Glomerular endothelial cell (primary cell): ENCODE measurements at regions not wholly inside any gene's neighbourhood (a gene's known extent, or its start where the extent isn't known, plus 50 kb on each side); places are given as distances from the start of the nearest gene placed in this dataset.

ENCODE experiments used
- DNase-seq: peaks from one replicate; pipeline ENCODE4 v3.0.0-alpha.2; 2011; ENCODE audit warnings: low read depth, low spot score; ENCODE audit errors: extremely low read depth

GRCh38 chr11:115005663-115006062 is 327.3 kb downstream of the NXPE2 start:
- DNase-seq: no peak

- DNase-seq: no peak
Observed at GRCh38 chr11:115007851-115008250, 329.5 kb downstream of the NXPE2 start.

GRCh38 chr11:115008799-115009198 is 330.5 kb downstream of the NXPE2 start:
- DNase-seq: no peak

GRCh38 chr11:115017529-115017928 is 339.2 kb downstream of the NXPE2 start:
- no peak for DNase-seq

GRCh38 chr11:115030166-115030565 is 351.8 kb downstream of the NXPE2 start:
- DNase-seq: no peak

- DNase-seq: no peak
Observed at GRCh38 chr11:115036406-115037180, 358.3 kb downstream of the NXPE2 start.

- DNase-seq: no peak
Observed at GRCh38 chr11:115042002-115042401, 363.7 kb downstream of the NXPE2 start.

- no peak for DNase-seq
Observed at GRCh38 chr11:115047631-115048030, 369.3 kb downstream of the NXPE2 start.

GRCh38 chr11:115049796-115050195 is 371.5 kb downstream of the NXPE2 start:
- DNase-seq: no peak

GRCh38 chr11:115050756-115051155 is 372.4 kb downstream of the NXPE2 start:
- no peak for DNase-seq

GRCh38 chr11:115051938-115052590 is 373.7 kb downstream of the NXPE2 start:
- no peak for DNase-seq

- DNase-seq: no peak
Observed at GRCh38 chr11:115052601-115053000, 374.3 kb downstream of the NXPE2 start.

GRCh38 chr11:115054570-115055538 is 376.5 kb downstream of the NXPE2 start:
- no peak for DNase-seq

- DNase-seq: no peak
Observed at GRCh38 chr11:115056514-115056913, 378.2 kb downstream of the NXPE2 start.

GRCh38 chr11:115060840-115061239 is 382.5 kb downstream of the NXPE2 start:
- DNase-seq: no peak

- DNase-seq: no peak
Observed at GRCh38 chr11:115065314-115065713, 387.0 kb downstream of the NXPE2 start.

- no peak for DNase-seq
Observed at GRCh38 chr11:115065830-115066664, 387.7 kb downstream of the NXPE2 start.

GRCh38 chr11:115067471-115067870 is 389.1 kb downstream of the NXPE2 start:
- DNase-seq: no peak

GRCh38 chr11:115067900-115068530 is 389.7 kb downstream of the NXPE2 start:
- DNase-seq: no peak

GRCh38 chr11:115069599-115069998 is 391.3 kb downstream of the NXPE2 start:
- no peak for DNase-seq
